Hematopoietic multipotent progenitor cell treated with erythropoietin and hydrocortisone succinate and interleukin-3 and kit ligand, for 6 days (in vitro differentiated cells): ENCODE measurements at regions not wholly inside any gene's neighbourhood (a gene's known extent, or its start where the extent isn't known, plus 50 kb on each side); places are given as distances from the start of the nearest gene placed in this dataset.
"Not testable (repeated sequence)": the region's sequence is repeated elsewhere in the genome, so short reads cannot be mapped to it uniquely, and the experiment has no call there.

Source experiments
- DNase-seq: peaks from one replicate; pipeline ENCODE4 v3.0.0-alpha.2; 2015

GRCh38 chr14:89519040-89519439 is 102.0 kb upstream of the FOXN3 start:
- DNase-seq: no peak

DNA sequence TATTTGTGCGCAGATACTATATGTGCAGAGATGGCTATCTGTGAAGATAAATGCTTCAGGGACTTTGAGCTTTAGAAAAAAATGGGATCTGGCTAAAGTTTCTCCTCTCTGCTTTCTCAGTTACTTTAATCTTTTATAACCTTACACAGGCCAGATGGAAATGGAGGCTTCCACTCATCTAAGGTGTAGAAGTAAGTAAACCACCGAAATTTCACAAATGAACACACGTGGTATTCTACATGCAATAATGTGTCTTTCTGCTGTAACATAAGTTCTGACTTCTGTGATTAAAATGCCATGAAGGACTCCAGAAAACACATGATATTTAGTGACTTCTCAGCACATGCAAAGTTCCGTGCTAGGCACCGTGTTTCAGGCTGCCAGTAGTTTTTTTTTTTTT is 99.1 kb upstream of the FOXN3 start:
- no peak for DNase-seq

DNA sequence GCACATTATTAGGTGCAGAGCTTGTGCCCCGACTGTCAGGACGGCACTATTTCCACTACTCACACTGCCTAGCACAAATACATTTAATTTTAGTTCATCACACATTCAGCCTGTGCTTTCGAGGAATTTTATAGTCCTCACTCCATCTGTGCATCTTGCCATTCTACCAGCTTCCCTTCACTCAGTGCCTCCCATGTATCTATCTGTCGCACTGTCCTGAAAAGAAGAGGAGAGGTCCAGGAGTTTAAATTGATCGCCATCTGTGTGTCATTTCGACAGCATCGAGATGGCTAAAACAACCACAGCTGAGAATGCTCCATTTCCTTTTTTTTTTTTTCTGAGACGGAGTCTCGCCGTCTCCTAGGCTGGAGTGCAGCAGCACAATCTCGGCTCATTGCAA is 97.6 kb upstream of the FOXN3 start:
- DNase-seq: no peak

- no peak for DNase-seq
Measured at GRCh38 chr14:89509891-89510290, 92.9 kb upstream of the FOXN3 start.

DNA sequence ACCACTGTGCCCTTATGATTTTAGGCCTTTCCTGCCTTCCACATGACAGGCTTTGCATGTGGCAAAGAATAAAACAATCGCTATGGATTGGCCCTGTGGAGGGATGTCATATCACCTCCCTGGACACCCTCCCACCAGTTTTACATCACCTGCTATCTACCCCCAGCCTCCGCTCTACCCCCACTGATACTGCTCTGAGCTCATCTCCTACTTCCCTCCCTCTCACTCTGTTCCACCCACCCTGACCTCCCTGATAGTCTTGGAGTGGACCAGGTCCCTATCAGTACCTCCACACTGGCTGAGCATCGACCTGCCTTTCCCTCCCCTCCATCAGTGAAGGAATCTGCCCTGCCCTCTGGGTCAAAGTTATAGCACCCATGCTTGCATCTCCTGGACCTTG is 91.8 kb upstream of the FOXN3 start:
- DNase-seq: no peak

DNA sequence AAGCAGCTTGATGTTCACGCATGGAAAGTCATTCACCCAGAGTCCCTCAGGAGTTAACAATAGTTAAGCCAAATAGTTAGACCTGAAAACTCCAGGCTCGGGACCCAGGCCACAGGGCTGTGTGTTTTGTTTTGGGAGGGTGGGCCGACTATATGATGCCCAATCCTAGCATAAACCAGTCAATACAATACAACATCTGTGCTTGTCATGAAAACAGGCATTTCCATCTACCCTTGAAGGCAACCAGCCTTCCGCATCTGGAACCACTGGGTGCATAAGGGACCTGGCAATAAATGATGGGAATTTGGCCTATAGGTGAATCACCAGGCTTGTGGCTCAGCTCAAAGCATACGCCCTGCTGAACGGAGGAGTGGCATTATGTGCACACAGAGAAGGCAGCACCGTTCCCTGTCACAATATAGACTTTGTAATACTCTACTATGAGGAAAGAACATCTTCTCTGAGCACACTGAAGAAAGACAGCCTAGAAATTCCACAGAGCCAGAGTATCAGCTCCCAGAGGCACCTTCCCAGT is 91.0 kb upstream of the FOXN3 start:
- DNase-seq: no peak

- no peak for DNase-seq
Measured at GRCh38 chr14:89507521-89507920, 90.5 kb upstream of the FOXN3 start.

DNA sequence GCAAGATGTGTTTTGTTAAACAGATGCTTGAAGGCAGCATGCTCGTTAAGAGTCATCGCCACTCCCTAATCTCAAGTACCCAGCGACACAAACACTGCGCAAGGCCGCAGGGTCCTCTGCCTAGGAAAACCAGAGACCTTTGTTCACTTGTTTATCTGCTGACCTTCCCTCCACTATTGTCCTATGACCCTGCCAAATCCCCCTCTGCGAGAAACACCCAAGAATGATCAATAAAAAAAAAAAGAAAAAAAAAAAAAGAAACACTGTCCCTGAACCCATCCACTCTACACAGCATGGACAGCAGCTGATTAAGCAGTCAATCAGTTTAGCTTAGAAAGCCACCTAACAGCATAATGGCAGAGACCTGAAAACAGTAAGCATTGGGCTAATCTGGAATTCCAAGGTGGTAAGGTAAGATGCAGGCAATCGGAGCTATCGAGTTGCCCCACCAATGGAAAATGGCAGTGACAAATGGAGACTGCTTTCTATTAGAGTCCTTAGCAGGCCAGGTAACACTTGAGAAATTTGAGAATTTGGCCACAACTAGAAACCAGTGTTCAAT is 89.9 kb upstream of the FOXN3 start:
- DNase-seq: not testable (repeated sequence)

DNA sequence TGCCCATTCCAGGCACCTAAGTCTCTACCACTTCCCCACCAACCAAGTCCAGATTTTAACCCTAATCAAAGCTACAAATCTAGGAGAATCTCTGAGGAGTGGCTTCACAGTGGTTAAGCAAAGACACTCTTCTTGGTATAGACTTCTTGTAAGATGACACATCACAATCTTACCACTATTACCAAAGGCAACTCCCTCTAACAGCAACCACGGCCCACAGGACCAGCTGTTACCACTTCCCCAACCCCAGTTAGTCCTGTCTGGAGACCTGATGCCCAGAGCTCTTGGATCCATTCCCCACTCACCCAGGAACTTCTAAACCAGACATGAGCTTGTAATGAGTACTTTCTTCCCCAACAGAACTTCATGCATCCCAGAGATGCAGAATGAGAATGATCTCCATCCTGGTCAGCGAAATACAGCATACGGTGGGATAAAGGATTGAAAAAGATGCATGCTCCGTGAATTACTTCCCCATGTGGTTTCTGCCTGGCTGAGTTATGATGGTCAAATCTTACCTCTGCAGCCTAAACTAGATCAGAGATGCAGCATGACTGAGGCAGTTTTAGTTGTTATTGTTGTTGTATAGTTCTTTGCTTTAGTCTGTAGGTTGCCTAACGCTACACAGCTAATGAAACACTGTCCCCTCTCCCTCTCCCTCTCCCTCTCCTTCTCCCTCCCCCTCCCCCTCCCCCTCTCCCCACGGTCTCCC is 87.7 kb upstream of the FOXN3 start:
- DNase-seq: peak; percentile 79

- DNase-seq: no peak
Measured at GRCh38 chr14:89504091-89504490, 87.1 kb upstream of the FOXN3 start.

- DNase-seq: peak; percentile 24
Measured at GRCh38 chr14:89503431-89503996, 86.5 kb upstream of the FOXN3 start.

- DNase-seq: no peak
Measured at GRCh38 chr14:89502966-89503365, 85.9 kb upstream of the FOXN3 start.

GRCh38 chr14:89501381-89501780 is 84.3 kb upstream of the FOXN3 start:
- DNase-seq: no peak

DNA sequence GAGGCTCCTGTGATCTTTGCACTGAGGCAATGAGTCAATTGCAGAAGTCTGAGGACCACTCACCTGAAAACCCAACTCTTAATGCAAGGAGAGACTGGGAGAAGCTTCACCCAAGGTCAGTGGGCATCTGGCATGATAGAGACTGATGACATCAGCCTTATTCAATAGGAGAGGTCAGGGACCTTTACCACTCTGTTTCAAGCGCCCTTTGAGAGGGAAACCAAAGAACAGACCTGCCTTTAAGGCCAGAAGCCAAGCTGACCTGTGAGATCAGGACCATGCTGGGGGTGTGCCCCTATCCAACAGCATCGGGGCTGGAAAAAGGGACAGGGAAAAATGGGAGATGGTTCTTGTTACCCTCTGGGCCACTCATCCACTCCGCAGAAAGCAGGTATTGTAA is 83.3 kb upstream of the FOXN3 start:
- no peak for DNase-seq

GRCh38 chr14:89498878-89499277 is 81.8 kb upstream of the FOXN3 start:
- DNase-seq: peak; percentile 25

DNA sequence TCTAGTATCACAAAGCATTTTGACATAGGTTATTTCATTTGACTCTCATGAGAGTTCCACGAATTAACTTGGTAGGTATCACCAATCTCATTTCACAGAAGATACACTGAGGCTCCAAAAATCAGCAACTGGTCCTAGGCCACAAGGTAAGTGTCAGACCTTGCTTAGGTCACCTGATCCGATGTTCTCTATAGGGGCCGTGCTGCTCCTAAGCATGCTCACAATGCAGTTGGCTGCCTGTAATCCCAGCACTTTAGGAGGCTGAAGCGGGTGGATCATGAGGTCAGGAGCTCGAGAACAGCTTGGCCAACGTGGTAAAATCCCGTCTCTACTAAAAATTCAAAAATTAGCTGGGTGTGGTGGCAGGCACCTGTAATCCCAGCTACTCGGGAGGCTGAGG is 78.7 kb upstream of the FOXN3 start:
- DNase-seq: no peak

GRCh38 chr14:89493877-89494634 is 77.0 kb upstream of the FOXN3 start:
- DNase-seq: peak; percentile 81

DNA sequence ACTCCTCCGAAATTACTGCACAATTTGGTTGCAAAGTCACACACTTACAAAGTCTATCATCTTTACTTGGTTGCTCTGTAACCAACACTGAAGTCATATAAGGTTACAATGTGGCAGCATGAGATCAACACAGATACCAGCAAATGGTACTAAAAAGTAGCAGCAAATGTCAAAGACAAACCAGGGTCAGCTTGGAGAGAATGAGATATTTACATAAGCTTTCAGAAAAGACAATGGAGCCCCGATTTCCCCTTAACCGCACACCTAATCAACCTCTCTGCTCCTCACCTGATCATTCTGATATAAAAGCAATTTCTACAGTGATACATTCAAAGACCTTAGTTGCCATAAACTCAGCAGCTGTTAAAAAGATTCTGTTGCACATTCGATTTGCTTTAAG is 76.4 kb upstream of the FOXN3 start:
- DNase-seq: peak; percentile 21

- no peak for DNase-seq
Measured at GRCh38 chr14:89491711-89492381, 74.8 kb upstream of the FOXN3 start.

- DNase-seq: no peak
Measured at GRCh38 chr14:89490466-89490865, 73.4 kb upstream of the FOXN3 start.

GRCh38 chr14:89489761-89490437 is 72.9 kb upstream of the FOXN3 start:
- DNase-seq: no peak

GRCh38 chr14:89486961-89487360 is 69.9 kb upstream of the FOXN3 start:
- peak; percentile 77 for DNase-seq
